Ovary (tissue), 7 donors: ENCODE measurements at regions not wholly inside any gene's neighbourhood (a gene's known extent, or its start where the extent isn't known, plus 50 kb on each side); places are given as distances from the start of the nearest gene placed in this dataset.

Source experiments
- DNase-seq, 5 donors: peaks; one replicate each; pipeline ENCODE4 v3.0.0-alpha.2; 2019 to 2020
- H3K27ac ChIP-seq, 2 donors: fragments of 200-600 bp; one replicate each; pipeline versions ENCODE4 v1.5.1 to v1.8.0; 2019 to 2022
- H3K27me3 ChIP-seq: fragments of 200-600 bp; one replicate; pipeline ENCODE4 v1.8.0; 2022
- H3K36me3 ChIP-seq: fragments of 200-600 bp; sonication (generic); one replicate; pipeline ENCODE4 v1.5.1; 2019
- H3K4me1 ChIP-seq: one replicate; pipeline ENCODE4 v1.8.1; 2013; ENCODE audit warnings: mild to moderate bottlenecking, moderate library complexity; ENCODE audit not compliant: insufficient read depth
- H3K4me3 ChIP-seq: fragments of 200-600 bp; sonication (generic); one replicate; pipeline ENCODE4 v1.5.1; 2017
- H3K9me3 ChIP-seq, 2 donors: fragments of 200-600 bp in 1 of 2; sonication (generic) in 1 of 2; one replicate each; pipeline versions ENCODE4 v1.5.1 to v1.8.1; 2013 to 2019; ENCODE audit warnings: mild to moderate bottlenecking in 1 of 2, moderate library complexity in 1 of 2
- EP300 ChIP-seq: sonication (generic); formaldehyde crosslinking; IDR thresholded peaks from one replicate; pipeline ENCODE4 v1.6.1; 2017; ENCODE audit warnings: antibody characterized with exemption
- POLR2A ChIP-seq: fragments of 450-650 bp; IDR thresholded peaks from one replicate; pipeline ENCODE4 v1.6.1; 2017; ENCODE audit warnings: antibody characterized with exemption, mild to moderate bottlenecking, moderate library complexity
- WGBS, 3 donors: extraction: QIAGEN DNeasy Blood & Tissue Kit in 1 of 3; methylation state at CpG; one replicate each; pipeline versions ENCODE4 v1.1.5 to v1.1.7; 2013 to 2017; 5-methylcytosine and 5-hydroxymethylcytosine counted together
- intact Hi-C, 4 donors: fragments of 100-400 bp; cut with DNase I; formaldehyde crosslinking; loops; one replicate each; pipeline versions ENCODE4 v1.11.0 to v1.15.1; 2022 to 2023
- TF ChIP-seq, protein P1 (sequence below), 3 donors: fragments of 450-650 bp in 2 of 3; fragments of 200-600 bp in 1 of 3; IDR thresholded peaks; one replicate each; pipeline versions ENCODE4 v1.5.1 to v1.8.0; 2016 to 2022; ENCODE audit warnings: antibody characterized with exemption in 3 of 3, mild to moderate bottlenecking in 1 of 3
- donor health status: DM: no; HTN: no; CAD: no; lungs with moderate emphysema.
- donor health status: DM: no; HTN: no; CAD: no.
- donor health status: Bipolar disorder and iron deficiency.
- donor health status: DM: no; HTN: no; CAD: no.
- donor health status: DM: yes; HTN: yes; CAD: no.

- DNase-seq, result no peak
- intact Hi-C loops, result loop anchor here in 1 of 4 donors (10.0 kb wide), 1 partner anchor 57 kb away; no protein-coding TSS in a partner anchor
Measured at GRCh38 chr12:102708108-102708507, 208.9 kb downstream of the PAH start.

GRCh38 chr12:102702447-102703114 is 214.5 kb downstream of the PAH start:
- H3K27me3 ChIP-seq, result no peaks in the 10 kb centered on the region

More at GRCh38 chr12:102708108-102708507, 208.9 kb downstream of the PAH start:
- Histone ChIP-seq H3K36me3 (no peaks in the 10 kb centered on the region), H3K4me1 (peaks cover 1% of the 10 kb centered on the region), H3K4me3 (no peak overlapping the region), H3K9me3 (no peaks in the 10 kb centered on the region), H3K27ac (no peak overlapping the region), H3K27me3 (no peaks in the 10 kb centered on the region)
- TF ChIP-seq POLR2A, result no peak
- TF ChIP-seq, protein P1, sequence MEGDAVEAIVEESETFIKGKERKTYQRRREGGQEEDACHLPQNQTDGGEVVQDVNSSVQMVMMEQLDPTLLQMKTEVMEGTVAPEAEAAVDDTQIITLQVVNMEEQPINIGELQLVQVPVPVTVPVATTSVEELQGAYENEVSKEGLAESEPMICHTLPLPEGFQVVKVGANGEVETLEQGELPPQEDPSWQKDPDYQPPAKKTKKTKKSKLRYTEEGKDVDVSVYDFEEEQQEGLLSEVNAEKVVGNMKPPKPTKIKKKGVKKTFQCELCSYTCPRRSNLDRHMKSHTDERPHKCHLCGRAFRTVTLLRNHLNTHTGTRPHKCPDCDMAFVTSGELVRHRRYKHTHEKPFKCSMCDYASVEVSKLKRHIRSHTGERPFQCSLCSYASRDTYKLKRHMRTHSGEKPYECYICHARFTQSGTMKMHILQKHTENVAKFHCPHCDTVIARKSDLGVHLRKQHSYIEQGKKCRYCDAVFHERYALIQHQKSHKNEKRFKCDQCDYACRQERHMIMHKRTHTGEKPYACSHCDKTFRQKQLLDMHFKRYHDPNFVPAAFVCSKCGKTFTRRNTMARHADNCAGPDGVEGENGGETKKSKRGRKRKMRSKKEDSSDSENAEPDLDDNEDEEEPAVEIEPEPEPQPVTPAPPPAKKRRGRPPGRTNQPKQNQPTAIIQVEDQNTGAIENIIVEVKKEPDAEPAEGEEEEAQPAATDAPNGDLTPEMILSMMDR (IDR thresholded peaks at IDR 0.05), result no peak
- no peak for TF ChIP-seq EP300
- WGBS, 3 donors, result 90 to 91% (median 90%) methylated on average over 3 of the region's 3 CpGs

DNA sequence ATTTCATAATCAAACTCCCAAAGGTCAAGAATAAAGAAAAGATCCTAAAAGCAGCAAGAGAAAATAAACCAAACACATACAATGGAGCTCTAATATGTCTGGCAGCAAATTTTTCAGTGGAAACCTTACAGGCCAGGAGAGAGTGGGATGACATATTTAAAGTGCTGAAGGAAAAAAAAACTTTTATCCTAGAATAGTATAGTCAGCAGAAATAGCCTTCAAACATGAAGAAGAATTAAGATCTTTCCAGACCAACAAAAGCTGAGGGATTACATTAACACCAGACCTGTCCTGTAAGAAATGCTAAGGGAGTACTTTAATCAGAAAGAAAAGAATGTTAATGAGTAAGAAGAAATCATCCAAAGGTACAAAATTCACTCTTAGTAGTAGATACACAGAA is 215.7 kb upstream of the IGF1 start:
- Histone ChIP-seq H3K4me1 (no peaks in the 10 kb centered on the region), H3K27ac (no peak overlapping the region), H3K9me3 (no peaks in the 10 kb centered on the region), H3K27me3 (no peaks in the 10 kb centered on the region), H3K36me3 (no peaks in the 10 kb centered on the region), H3K4me3 (no peak overlapping the region)
- DNase-seq, result no peak
- TF ChIP-seq POLR2A, result no peak
- TF ChIP-seq EP300, result no peak
- TF ChIP-seq, protein P1 (IDR thresholded peaks at IDR 0.05), result no peak
- intact Hi-C loops, result no loop called here

More at GRCh38 chr12:102702447-102703114, 214.5 kb downstream of the PAH start:
- Histone ChIP-seq H3K4me1 (no peaks in the 10 kb centered on the region), H3K9me3 (no peaks in the 10 kb centered on the region), H3K4me3 (no peak overlapping the region), H3K36me3 (no peaks in the 10 kb centered on the region), H3K27ac (no peak overlapping the region)
- intact Hi-C loops, result loop anchor here in 1 of 4 donors (10.0 kb wide), 1 partner anchor 62 kb away; no protein-coding TSS in a partner anchor
- DNase-seq, result peak; percentile 17 to 63 (median 46)
- TF ChIP-seq, protein P1 (IDR thresholded peaks at IDR 0.05), result peak in 2 of 3 donors; percentile 23 to 37
- no peak for TF ChIP-seq EP300
- WGBS, 3 donors, result 52 to 56% (median 55%) methylated on average over 6 of the region's 6 CpGs

DNA sequence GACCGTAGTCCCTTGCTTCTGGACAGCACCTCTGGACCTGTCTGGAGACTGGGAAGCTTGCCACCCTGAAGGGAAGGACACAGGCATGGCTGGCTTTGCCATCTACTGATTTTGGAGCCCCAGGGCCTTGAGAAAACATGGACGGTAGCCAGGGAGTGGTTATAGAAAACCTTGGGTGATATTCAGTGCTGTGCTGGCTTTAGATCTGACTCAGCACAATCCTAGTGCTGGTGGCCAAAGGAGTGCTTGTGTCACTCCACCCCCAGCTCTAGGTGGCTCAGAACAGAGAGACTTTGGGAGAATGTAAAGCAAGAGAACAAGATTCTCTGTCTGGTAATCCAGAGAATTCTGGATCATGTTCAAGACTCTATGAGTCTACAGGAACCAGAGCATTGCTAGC is 214.5 kb upstream of the IGF1 start:
- no peak for TF ChIP-seq EP300
- TF ChIP-seq, protein P1 (IDR thresholded peaks at IDR 0.05), result no peak
- no peak for DNase-seq
- Histone ChIP-seq H3K36me3 (no peaks in the 10 kb centered on the region), H3K9me3 (no peaks in the 10 kb centered on the region), H3K27ac (no peak overlapping the region), H3K4me1 (no peaks in the 10 kb centered on the region), H3K4me3 (no peak overlapping the region), H3K27me3 (no peaks in the 10 kb centered on the region)
- WGBS, 3 donors, result 93 to 100% (median 94%) methylated on average over 2 of the region's 2 CpGs
- intact Hi-C loops, result no loop called here
